SU-DHL-6 (cell line): ENCODE measurements at regions not wholly inside any gene's neighbourhood (a gene's known extent, or its start where the extent isn't known, plus 50 kb on each side); places are given as distances from the start of the nearest gene placed in this dataset.

Experiments used
- CTCF ChIP-seq: fragments of 200-600 bp; sonication (generic); IDR thresholded peaks from one replicate; pipeline ENCODE4 v1.5.1; 2017; ENCODE audit warnings: antibody characterized with exemption, mild to moderate bottlenecking, low read length, moderate library complexity; ENCODE audit not compliant: insufficient read depth, poor library complexity, severe bottlenecking
- EZH2phosphoT487 ChIP-seq: fragments of 200-600 bp; sonication (generic), shearing (Covaris generic); conservative IDR thresholded peaks from 2 replicates; pipeline ENCODE4 v1.6.1; 2018; ENCODE audit warnings: mild to moderate bottlenecking, antibody characterized with exemption, low read length, moderate library complexity, mixed read lengths

GRCh38 chr3:59107856-59108815 is 58.3 kb upstream of the CFAP20DC start:
- no peak for TF ChIP-seq CTCF
- TF ChIP-seq EZH2phosphoT487, result no peak
